ENCODE measurements at regions not wholly inside any gene's neighbourhood (a gene's known extent, or its start where the extent isn't known, plus 50 kb on each side); places are given as distances from the start of the nearest gene placed in this dataset.

GRCh38 chr2:21818212-21818795, 694.5 kb downstream of the TDRD15 start:
- no peak for ATAC-seq
- RAD21 ChIA-PET (ENCODE audit: low non-redundant PET in 1 of 2, low total read pairs in 2 of 2, uncharacterized antibody in 2 of 2, unreplicated experiment in 2 of 2) = no interaction called here
- no peak overlapping the region for H2AFZ ChIP-seq (ENCODE audit: low read depth, low read length, poor library complexity, severe bottlenecking)
- no peaks in the 10 kb centered on the region for H4K20me1 ChIP-seq (ENCODE audit: insufficient read depth)
- CTCF ChIA-PET = no interaction called here
- no peaks in the 10 kb centered on the region for H3K79me2 ChIP-seq (ENCODE audit: insufficient read depth, low read length)
- H3K4me2 ChIP-seq (ENCODE audit: low read length) = no peak overlapping the region
- no TSS peak for BruUV-seq (replicated peaks)
- no peak overlapping the region for H3K9ac ChIP-seq (ENCODE audit: low read length)
- no peaks in the 10 kb centered on the region for H3K27me3 ChIP-seq (ENCODE audit: insufficient read depth, low read length)
- no peak for TF ChIP-seq CBX3 (IDR thresholded peaks at IDR 0.05; ENCODE audit: low read depth)
- no peak for TF ChIP-seq ZFX (IDR thresholded peaks at IDR 0.05)
- H3K36me3 ChIP-seq (ENCODE audit: control insufficient read depth in 1 of 2, insufficient read depth in 2 of 2, low read length in 2 of 2) = no peaks in the 10 kb centered on the region
- no peak overlapping the region for H3K27ac ChIP-seq (ENCODE audit: low read depth, low read length)
- POLR2A ChIA-PET = no interaction called here
- peaks cover 9 to 21% of the 10 kb centered on the region in 2 experiments; a peak in 3 of 4 replicates for H3K9me3 ChIP-seq (ENCODE audit: control insufficient read depth in 1 of 2, insufficient read depth in 1 of 2, low read depth in 1 of 2, low read length in 2 of 2)
- no peak overlapping the region for H3K4me3 ChIP-seq (replicated peaks in 1 of 2; ENCODE audit: low read depth in 1 of 2, low read length in 2 of 2)
- intact Hi-C loops (cut with micrococcal nuclease) = no loop called here
- H3K9me2 ChIP-seq (ENCODE audit: insufficient read depth) = no peaks in the 10 kb centered on the region
- H3K4me1 ChIP-seq (ENCODE audit: control insufficient read depth in 1 of 2, insufficient read depth in 2 of 2, low read length in 2 of 2) = no peaks in the 10 kb centered on the region
- no peak for DNase-seq (ENCODE audit: low read depth, low spot score)

- Histone ChIP-seq H3K4me2 (ENCODE audit: low read length) (no peak overlapping the region), H3K27me3 (ENCODE audit: insufficient read depth, low read length) (no peaks in the 10 kb centered on the region), H3K4me1 (ENCODE audit: control insufficient read depth in 1 of 2, insufficient read depth in 2 of 2, low read length in 2 of 2) (no peaks in the 10 kb centered on the region), H3K36me3 (ENCODE audit: control insufficient read depth in 1 of 2, insufficient read depth in 2 of 2, low read length in 2 of 2) (no peaks in the 10 kb centered on the region), H4K20me1 (ENCODE audit: insufficient read depth) (no peaks in the 10 kb centered on the region), H2AFZ (ENCODE audit: low read depth, low read length, poor library complexity, severe bottlenecking) (no peak overlapping the region), H3K9me2 (ENCODE audit: insufficient read depth) (no peaks in the 10 kb centered on the region), H3K4me3 (replicated peaks in 1 of 2; ENCODE audit: low read depth in 1 of 2, low read length in 2 of 2) (no peak overlapping the region), H3K27ac (ENCODE audit: low read depth, low read length) (no peak overlapping the region), H3K9me3 (ENCODE audit: control insufficient read depth in 1 of 2, insufficient read depth in 1 of 2, low read depth in 1 of 2, low read length in 2 of 2) (peaks cover 4 to 17% of the 10 kb centered on the region in 2 experiments; a peak in 2 of 4 replicates), H3K9ac (ENCODE audit: low read length) (no peak overlapping the region), H3K79me2 (ENCODE audit: insufficient read depth, low read length) (no peaks in the 10 kb centered on the region)
- BruUV-seq (replicated peaks) = no TSS peak
- TF ChIP-seq REST (IDR thresholded peaks at IDR 0.05; ENCODE audit: low read depth) (no peak), TCF7L2 (IDR thresholded peaks at IDR 0.05; ENCODE audit: borderline replicate concordance, extremely low read depth, insufficient read depth, insufficient read length) (no peak), FOSL1 (IDR thresholded peaks at IDR 0.05; ENCODE audit: low read depth) (no peak), POLR2AphosphoS5 (IDR thresholded peaks at IDR 0.05; ENCODE audit: low read depth, low read length) (no peak), ZNF274 (IDR thresholded peaks at IDR 0.05; ENCODE audit: low read depth, low read length) (no peak), RAD21 (IDR thresholded peaks at IDR 0.05; ENCODE audit: low read depth) (no peak), SP1 (IDR thresholded peaks at IDR 0.05; ENCODE audit: low read depth) (no peak), ELF1 (IDR thresholded peaks at IDR 0.05; ENCODE audit: borderline replicate concordance, low read depth) (no peak), MAX (IDR thresholded peaks at IDR 0.05) (no peak), ATF3 (IDR thresholded peaks at IDR 0.05) (no peak), EZH2phosphoT487 (IDR thresholded peaks at IDR 0.05; ENCODE audit: borderline replicate concordance) (no peak)
- RAD21 ChIA-PET (ENCODE audit: low non-redundant PET in 1 of 2, low total read pairs in 2 of 2, uncharacterized antibody in 2 of 2, unreplicated experiment in 2 of 2) = no interaction called here
- intact Hi-C loops (cut with micrococcal nuclease) = no loop called here
- CTCF ChIA-PET = no interaction called here
- ATAC-seq (no peak), DNase-seq (ENCODE audit: low read depth, low spot score) (no peak)
- POLR2A ChIA-PET = no interaction called here
These were observed 695.7 kb downstream of the TDRD15 start for GRCh38 chr2:21819454-21819853.
